ENCODE measurements at regions not wholly inside any gene's neighbourhood (a gene's known extent, or its start where the extent isn't known, plus 50 kb on each side); places are given as distances from the start of the nearest gene placed in this dataset.

DNA sequence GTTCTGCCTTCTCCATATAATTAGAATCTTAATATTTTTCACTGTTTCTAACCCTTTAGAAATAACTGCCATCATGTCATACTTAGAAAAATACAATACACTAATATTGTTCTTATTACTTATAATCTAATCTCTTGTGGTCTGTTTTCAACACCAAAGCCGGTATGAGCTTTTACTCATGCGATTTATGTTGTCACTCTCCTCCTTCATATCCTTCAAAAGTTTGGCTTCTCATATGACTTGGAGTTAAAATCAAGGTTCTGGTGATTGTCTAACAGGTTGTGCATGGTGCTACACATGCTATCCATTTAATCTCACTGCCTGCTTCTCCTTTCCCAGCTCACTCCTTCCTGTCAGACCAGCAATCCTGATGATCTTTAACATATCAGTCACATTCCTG, 1392.9 kb downstream of the ARAP2 start:
- TF ChIP-seq ZFP30 (CRISPR knock-in tag; IDR thresholded peaks at IDR 0.05) (no peak), SNAI2 (CRISPR knock-in tag; IDR thresholded peaks at IDR 0.05) (no peak), PPARA (CRISPR knock-in tag; IDR thresholded peaks at IDR 0.05; ENCODE audit: borderline replicate concordance) (no peak), ZNF565 (CRISPR knock-in tag; conservative IDR thresholded peaks at IDR 0.05; ENCODE audit: low read depth) (no peak), ESRRG (CRISPR knock-in tag; IDR thresholded peaks at IDR 0.05) (no peak), TCF4 (CRISPR knock-in tag; IDR thresholded peaks at IDR 0.05; ENCODE audit: borderline replicate concordance) (no peak), CSDC2 (CRISPR knock-in tag; IDR thresholded peaks at IDR 0.05) (no peak), ARNTL (CRISPR knock-in tag; IDR thresholded peaks at IDR 0.05; ENCODE audit: borderline replicate concordance, low read depth) (no peak), RARB (CRISPR knock-in tag; IDR thresholded peaks at IDR 0.05) (no peak)
- TF ChIP-seq, protein P1, sequence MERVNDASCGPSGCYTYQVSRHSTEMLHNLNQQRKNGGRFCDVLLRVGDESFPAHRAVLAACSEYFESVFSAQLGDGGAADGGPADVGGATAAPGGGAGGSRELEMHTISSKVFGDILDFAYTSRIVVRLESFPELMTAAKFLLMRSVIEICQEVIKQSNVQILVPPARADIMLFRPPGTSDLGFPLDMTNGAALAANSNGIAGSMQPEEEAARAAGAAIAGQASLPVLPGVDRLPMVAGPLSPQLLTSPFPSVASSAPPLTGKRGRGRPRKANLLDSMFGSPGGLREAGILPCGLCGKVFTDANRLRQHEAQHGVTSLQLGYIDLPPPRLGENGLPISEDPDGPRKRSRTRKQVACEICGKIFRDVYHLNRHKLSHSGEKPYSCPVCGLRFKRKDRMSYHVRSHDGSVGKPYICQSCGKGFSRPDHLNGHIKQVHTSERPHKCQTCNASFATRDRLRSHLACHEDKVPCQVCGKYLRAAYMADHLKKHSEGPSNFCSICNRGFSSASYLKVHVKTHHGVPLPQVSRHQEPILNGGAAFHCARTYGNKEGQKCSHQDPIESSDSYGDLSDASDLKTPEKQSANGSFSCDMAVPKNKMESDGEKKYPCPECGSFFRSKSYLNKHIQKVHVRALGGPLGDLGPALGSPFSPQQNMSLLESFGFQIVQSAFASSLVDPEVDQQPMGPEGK (CRISPR knock-in tag; IDR thresholded peaks at IDR 0.05; ENCODE audit: borderline replicate concordance) = no peak
- TF ChIP-seq, protein P2, sequence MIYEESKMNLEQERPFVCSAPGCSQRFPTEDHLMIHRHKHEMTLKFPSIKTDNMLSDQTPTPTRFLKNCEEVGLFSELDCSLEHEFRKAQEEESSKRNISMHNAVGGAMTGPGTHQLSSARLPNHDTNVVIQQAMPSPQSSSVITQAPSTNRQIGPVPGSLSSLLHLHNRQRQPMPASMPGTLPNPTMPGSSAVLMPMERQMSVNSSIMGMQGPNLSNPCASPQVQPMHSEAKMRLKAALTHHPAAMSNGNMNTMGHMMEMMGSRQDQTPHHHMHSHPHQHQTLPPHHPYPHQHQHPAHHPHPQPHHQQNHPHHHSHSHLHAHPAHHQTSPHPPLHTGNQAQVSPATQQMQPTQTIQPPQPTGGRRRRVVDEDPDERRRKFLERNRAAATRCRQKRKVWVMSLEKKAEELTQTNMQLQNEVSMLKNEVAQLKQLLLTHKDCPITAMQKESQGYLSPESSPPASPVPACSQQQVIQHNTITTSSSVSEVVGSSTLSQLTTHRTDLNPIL (CRISPR knock-in tag; IDR thresholded peaks at IDR 0.05; ENCODE audit: low read depth) = no peak
- TF ChIP-seq, protein P3, sequence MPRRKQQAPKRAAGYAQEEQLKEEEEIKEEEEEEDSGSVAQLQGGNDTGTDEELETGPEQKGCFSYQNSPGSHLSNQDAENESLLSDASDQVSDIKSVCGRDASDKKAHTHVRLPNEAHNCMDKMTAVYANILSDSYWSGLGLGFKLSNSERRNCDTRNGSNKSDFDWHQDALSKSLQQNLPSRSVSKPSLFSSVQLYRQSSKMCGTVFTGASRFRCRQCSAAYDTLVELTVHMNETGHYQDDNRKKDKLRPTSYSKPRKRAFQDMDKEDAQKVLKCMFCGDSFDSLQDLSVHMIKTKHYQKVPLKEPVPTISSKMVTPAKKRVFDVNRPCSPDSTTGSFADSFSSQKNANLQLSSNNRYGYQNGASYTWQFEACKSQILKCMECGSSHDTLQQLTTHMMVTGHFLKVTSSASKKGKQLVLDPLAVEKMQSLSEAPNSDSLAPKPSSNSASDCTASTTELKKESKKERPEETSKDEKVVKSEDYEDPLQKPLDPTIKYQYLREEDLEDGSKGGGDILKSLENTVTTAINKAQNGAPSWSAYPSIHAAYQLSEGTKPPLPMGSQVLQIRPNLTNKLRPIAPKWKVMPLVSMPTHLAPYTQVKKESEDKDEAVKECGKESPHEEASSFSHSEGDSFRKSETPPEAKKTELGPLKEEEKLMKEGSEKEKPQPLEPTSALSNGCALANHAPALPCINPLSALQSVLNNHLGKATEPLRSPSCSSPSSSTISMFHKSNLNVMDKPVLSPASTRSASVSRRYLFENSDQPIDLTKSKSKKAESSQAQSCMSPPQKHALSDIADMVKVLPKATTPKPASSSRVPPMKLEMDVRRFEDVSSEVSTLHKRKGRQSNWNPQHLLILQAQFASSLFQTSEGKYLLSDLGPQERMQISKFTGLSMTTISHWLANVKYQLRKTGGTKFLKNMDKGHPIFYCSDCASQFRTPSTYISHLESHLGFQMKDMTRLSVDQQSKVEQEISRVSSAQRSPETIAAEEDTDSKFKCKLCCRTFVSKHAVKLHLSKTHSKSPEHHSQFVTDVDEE (CRISPR knock-in tag; IDR thresholded peaks at IDR 0.05) = no peak

Measured in SK-N-SH treated with all-trans-retinoic acid at 6 μM for 48 hours (cell line).